ENCODE measurements at regions not wholly inside any gene's neighbourhood (a gene's known extent, or its start where the extent isn't known, plus 50 kb on each side); places are given as distances from the start of the nearest gene placed in this dataset.

GRCh38 chr14:41201696-41202095, 405.0 kb upstream of the LRFN5 start:
- no peak for TF ChIP-seq SIN3A (IDR thresholded peaks at IDR 0.05; ENCODE audit: borderline replicate concordance, insufficient read depth, low read length)
- no peak for TF ChIP-seq REST (IDR thresholded peaks at IDR 0.05; ENCODE audit: insufficient read depth in 1 of 2, low read depth in 2 of 2, low read length in 2 of 2)

Data from PFSK-1 (cell line).